HL-60 (cell line): ENCODE measurements at regions not wholly inside any gene's neighbourhood (a gene's known extent, or its start where the extent isn't known, plus 50 kb on each side); places are given as distances from the start of the nearest gene placed in this dataset.
"Not testable (repeated sequence)": the region's sequence is repeated elsewhere in the genome, so short reads cannot be mapped to it uniquely, and the experiment has no call there.

Experiments used
- GABPA ChIP-seq: IDR thresholded peaks from 2 replicates; pipeline ENCODE4 v1.6.1; 2012; ENCODE audit warnings: low read depth
- SPI1 ChIP-seq: IDR thresholded peaks from 2 replicates; pipeline ENCODE4 v1.6.1; 2012; ENCODE audit warnings: low read depth, mild to moderate bottlenecking, borderline replicate concordance
- TF ChIP-seq, protein P1 (sequence below): IDR thresholded peaks from one replicate; pipeline ENCODE4 v1.5.1; 2011; ENCODE audit warnings: low read length, control low read depth, inconsistent platforms; ENCODE audit not compliant: insufficient read depth
- TF ChIP-seq, protein P2 (sequence below): IDR thresholded peaks from 2 replicates; pipeline ENCODE4 v1.6.1; 2012; ENCODE audit warnings: low read depth; ENCODE audit not compliant: insufficient replicate concordance

DNA sequence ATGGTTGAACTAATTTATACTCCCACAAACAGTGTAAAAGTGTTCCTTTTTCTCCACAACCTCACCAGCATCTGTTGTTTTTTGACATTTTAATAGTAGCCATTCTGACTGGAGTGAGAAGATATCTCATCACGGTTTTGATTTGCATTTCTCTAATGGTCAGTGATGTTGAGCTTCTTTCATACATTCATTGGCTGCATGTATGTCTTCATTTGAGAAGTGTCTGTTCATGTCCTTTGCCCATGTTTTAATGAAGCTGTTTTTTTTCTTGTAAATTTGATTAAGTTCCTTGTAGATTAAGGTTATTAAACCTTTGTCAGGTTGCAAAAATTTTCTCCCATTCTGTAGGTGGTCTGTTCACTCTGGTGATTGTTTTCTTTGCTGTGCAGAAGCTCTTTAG, 281.1 kb downstream of the PTH2R start:
- TF ChIP-seq, protein P1, sequence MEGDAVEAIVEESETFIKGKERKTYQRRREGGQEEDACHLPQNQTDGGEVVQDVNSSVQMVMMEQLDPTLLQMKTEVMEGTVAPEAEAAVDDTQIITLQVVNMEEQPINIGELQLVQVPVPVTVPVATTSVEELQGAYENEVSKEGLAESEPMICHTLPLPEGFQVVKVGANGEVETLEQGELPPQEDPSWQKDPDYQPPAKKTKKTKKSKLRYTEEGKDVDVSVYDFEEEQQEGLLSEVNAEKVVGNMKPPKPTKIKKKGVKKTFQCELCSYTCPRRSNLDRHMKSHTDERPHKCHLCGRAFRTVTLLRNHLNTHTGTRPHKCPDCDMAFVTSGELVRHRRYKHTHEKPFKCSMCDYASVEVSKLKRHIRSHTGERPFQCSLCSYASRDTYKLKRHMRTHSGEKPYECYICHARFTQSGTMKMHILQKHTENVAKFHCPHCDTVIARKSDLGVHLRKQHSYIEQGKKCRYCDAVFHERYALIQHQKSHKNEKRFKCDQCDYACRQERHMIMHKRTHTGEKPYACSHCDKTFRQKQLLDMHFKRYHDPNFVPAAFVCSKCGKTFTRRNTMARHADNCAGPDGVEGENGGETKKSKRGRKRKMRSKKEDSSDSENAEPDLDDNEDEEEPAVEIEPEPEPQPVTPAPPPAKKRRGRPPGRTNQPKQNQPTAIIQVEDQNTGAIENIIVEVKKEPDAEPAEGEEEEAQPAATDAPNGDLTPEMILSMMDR: not testable (repeated sequence)
- TF ChIP-seq GABPA, SPI1: not testable (repeated sequence)
- TF ChIP-seq, protein P2, sequence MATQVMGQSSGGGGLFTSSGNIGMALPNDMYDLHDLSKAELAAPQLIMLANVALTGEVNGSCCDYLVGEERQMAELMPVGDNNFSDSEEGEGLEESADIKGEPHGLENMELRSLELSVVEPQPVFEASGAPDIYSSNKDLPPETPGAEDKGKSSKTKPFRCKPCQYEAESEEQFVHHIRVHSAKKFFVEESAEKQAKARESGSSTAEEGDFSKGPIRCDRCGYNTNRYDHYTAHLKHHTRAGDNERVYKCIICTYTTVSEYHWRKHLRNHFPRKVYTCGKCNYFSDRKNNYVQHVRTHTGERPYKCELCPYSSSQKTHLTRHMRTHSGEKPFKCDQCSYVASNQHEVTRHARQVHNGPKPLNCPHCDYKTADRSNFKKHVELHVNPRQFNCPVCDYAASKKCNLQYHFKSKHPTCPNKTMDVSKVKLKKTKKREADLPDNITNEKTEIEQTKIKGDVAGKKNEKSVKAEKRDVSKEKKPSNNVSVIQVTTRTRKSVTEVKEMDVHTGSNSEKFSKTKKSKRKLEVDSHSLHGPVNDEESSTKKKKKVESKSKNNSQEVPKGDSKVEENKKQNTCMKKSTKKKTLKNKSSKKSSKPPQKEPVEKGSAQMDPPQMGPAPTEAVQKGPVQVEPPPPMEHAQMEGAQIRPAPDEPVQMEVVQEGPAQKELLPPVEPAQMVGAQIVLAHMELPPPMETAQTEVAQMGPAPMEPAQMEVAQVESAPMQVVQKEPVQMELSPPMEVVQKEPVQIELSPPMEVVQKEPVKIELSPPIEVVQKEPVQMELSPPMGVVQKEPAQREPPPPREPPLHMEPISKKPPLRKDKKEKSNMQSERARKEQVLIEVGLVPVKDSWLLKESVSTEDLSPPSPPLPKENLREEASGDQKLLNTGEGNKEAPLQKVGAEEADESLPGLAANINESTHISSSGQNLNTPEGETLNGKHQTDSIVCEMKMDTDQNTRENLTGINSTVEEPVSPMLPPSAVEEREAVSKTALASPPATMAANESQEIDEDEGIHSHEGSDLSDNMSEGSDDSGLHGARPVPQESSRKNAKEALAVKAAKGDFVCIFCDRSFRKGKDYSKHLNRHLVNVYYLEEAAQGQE: not testable (repeated sequence)
